CD4-positive, alpha-beta T cell treated with Interferon alpha-2 for 1 hour (primary cell): ENCODE measurements at regions not wholly inside any gene's neighbourhood (a gene's known extent, or its start where the extent isn't known, plus 50 kb on each side); places are given as distances from the start of the nearest gene placed in this dataset.
"Not testable (repeated sequence)": the region's sequence is repeated elsewhere in the genome, so short reads cannot be mapped to it uniquely, and the experiment has no call there.

ENCODE experiments used
- DNase-seq, 2 donors: peaks; one replicate each; pipeline ENCODE4 v3.0.0-alpha.2; 2020 to 2022

- DNase-seq: no peak
These were observed 427.1 kb upstream of the RASGRP1 start for GRCh38 chr15:38991701-38992100.

- no peak for DNase-seq
These were observed 427.9 kb upstream of the RASGRP1 start for GRCh38 chr15:38992506-38992905.

- DNase-seq: no peak
These were observed 428.3 kb upstream of the RASGRP1 start for GRCh38 chr15:38992930-38993329.

- no peak for DNase-seq
These were observed 429.7 kb upstream of the RASGRP1 start for GRCh38 chr15:38994310-38994709.

GRCh38 chr15:38996111-38996631 is 431.6 kb upstream of the RASGRP1 start:
- DNase-seq: no peak

GRCh38 chr15:38997841-38998240 is 433.2 kb upstream of the RASGRP1 start:
- DNase-seq: no peak

- no peak for DNase-seq
These were observed 435.6 kb upstream of the RASGRP1 start for GRCh38 chr15:39000008-39000734.

GRCh38 chr15:39009740-39010139 is 445.1 kb upstream of the RASGRP1 start:
- no peak for DNase-seq

- not testable (repeated sequence) for DNase-seq
These were observed 446.5 kb upstream of the RASGRP1 start for GRCh38 chr15:39011066-39011465.

- DNase-seq: no peak
These were observed 448.6 kb upstream of the RASGRP1 start for GRCh38 chr15:39013262-39013661.

- DNase-seq: no peak
These were observed 450.1 kb upstream of the RASGRP1 start for GRCh38 chr15:39014682-39015081.

- no peak for DNase-seq
These were observed 452.1 kb upstream of the RASGRP1 start for GRCh38 chr15:39016706-39017105.

- no peak for DNase-seq
These were observed 454.4 kb upstream of the RASGRP1 start for GRCh38 chr15:39018966-39019365.

GRCh38 chr15:39021341-39021740 is 456.7 kb upstream of the RASGRP1 start:
- no peak for DNase-seq

GRCh38 chr15:39022532-39023305 is 458.1 kb upstream of the RASGRP1 start:
- DNase-seq: no peak

GRCh38 chr15:39025321-39025720 is 460.7 kb upstream of the RASGRP1 start:
- DNase-seq: no peak

- DNase-seq: no peak
These were observed 461.3 kb upstream of the RASGRP1 start for GRCh38 chr15:39025881-39026280.

GRCh38 chr15:39028069-39028468 is 463.5 kb upstream of the RASGRP1 start:
- no peak for DNase-seq

- DNase-seq: no peak
These were observed 465.1 kb upstream of the RASGRP1 start for GRCh38 chr15:39029741-39030140.

GRCh38 chr15:39030291-39031070 is 465.9 kb upstream of the RASGRP1 start:
- DNase-seq: no peak

- DNase-seq: no peak
These were observed 467.0 kb upstream of the RASGRP1 start for GRCh38 chr15:39031596-39031995.

- DNase-seq: no peak
These were observed 470.2 kb upstream of the RASGRP1 start for GRCh38 chr15:39034816-39035215.

- DNase-seq: not testable (repeated sequence)
These were observed 473.0 kb upstream of the RASGRP1 start for GRCh38 chr15:39037611-39038010.
